ENCODE measurements at regions not wholly inside any gene's neighbourhood (a gene's known extent, or its start where the extent isn't known, plus 50 kb on each side); places are given as distances from the start of the nearest gene placed in this dataset.
"Not testable (repeated sequence)": the region's sequence is repeated elsewhere in the genome, so short reads cannot be mapped to it uniquely, and the experiment has no call there.

DNA sequence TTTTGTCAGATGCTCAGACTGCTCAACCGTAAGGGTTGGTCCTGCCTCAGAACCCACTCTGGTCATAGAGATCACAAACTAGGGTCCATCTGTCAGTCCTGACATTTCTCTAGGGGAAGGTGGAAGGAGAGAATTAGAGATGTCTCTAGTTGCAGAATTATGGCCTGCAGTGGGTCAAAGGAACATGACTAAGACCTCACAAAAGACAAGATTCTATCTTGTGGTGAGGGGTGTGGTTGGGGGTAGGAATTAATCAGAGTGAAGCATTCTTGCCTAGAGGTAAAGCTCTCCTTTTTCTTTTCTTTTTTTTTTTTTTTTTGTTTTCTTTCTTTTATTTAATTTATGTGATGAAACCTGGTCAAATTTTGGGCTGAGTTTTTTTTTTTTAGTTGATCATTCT, 558.1 kb downstream of the CD109 start:
- TF ChIP-seq, protein P1, sequence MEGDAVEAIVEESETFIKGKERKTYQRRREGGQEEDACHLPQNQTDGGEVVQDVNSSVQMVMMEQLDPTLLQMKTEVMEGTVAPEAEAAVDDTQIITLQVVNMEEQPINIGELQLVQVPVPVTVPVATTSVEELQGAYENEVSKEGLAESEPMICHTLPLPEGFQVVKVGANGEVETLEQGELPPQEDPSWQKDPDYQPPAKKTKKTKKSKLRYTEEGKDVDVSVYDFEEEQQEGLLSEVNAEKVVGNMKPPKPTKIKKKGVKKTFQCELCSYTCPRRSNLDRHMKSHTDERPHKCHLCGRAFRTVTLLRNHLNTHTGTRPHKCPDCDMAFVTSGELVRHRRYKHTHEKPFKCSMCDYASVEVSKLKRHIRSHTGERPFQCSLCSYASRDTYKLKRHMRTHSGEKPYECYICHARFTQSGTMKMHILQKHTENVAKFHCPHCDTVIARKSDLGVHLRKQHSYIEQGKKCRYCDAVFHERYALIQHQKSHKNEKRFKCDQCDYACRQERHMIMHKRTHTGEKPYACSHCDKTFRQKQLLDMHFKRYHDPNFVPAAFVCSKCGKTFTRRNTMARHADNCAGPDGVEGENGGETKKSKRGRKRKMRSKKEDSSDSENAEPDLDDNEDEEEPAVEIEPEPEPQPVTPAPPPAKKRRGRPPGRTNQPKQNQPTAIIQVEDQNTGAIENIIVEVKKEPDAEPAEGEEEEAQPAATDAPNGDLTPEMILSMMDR (conservative IDR thresholded peaks at IDR 0.05) = not testable (repeated sequence)
- TF ChIP-seq ZFX (IDR thresholded peaks at IDR 0.05) = not testable (repeated sequence)
